Fibroblast of skin of scalp (primary cell): ENCODE measurements at regions not wholly inside any gene's neighbourhood (a gene's known extent, or its start where the extent isn't known, plus 50 kb on each side); places are given as distances from the start of the nearest gene placed in this dataset.

Experiments
- DNase-seq: peaks from one replicate; pipeline ENCODE4 v3.0.0-alpha.2; 2013

GRCh38 chr6:142500250-142500786 lies 198.5 kb downstream of the ADGRG6 start:
- peak; percentile 54 for DNase-seq

DNA sequence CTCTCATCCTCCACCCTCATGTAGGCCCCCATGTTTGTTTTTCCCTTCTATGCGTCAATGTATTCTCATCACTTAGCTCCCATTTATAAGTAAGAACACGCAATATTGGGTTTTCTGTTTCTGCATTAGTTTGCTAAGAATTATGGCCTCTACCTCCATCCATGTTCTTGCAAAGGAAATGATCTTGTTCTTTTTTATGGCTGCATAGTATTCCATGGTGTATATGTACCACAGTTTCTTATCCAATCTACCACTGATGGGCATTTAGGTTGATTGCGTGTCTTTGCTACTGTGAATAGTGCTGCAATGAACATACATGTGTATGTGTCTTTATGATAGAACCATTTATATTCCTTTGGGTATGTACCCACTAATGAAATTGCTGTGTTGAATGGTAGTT lies 200.0 kb downstream of the ADGRG6 start:
- DNase-seq: no peak

- no peak for DNase-seq
Observed at GRCh38 chr6:142507065-142507464, 205.3 kb downstream of the ADGRG6 start.

- DNase-seq: no peak
Observed at GRCh38 chr6:142510211-142510610, 208.4 kb downstream of the ADGRG6 start.

GRCh38 chr6:142518126-142518525 lies 216.3 kb downstream of the ADGRG6 start:
- no peak for DNase-seq

GRCh38 chr6:142518761-142519160 lies 217.0 kb downstream of the ADGRG6 start:
- DNase-seq: no peak

DNA sequence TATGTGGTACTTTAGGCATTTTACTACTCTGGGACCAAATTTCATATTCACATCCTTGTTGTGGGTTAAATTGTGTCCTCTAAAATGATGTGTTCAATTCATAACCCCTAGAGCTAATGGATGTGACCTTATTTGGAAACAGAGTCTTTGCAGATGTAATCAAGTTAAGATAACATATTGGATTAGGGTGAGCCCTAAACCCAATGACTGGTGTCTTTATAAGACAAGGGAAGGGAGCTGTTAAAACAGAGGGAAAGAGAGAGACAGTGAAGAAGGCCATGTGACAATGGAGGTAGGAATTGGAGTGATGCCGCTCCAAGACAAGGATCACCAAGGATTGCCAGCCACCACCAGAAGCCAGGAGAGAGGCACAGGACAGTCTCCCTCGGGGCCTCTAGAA lies 220.0 kb downstream of the ADGRG6 start:
- DNase-seq: no peak

GRCh38 chr6:142523515-142524375 lies 221.9 kb downstream of the ADGRG6 start:
- no peak for DNase-seq

DNA sequence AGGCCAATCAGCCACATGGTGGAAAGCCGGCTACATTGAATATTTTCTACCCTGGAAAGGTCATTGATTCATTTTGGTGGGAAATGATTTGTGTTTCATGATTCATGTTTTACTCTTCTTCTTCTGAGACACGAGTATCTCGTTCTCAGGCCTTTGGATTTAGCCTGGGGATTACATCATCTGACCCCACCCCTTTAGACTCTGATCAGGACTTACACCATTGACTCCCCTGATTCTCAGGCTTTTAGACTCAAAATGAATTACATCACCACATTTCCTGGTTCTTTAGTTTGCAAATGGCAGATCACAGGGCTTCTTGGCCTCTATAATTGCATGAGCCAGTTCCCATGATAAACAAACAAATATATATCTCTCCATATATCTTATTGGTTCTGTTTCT lies 228.8 kb downstream of the ADGRG6 start:
- DNase-seq: no peak

DNA sequence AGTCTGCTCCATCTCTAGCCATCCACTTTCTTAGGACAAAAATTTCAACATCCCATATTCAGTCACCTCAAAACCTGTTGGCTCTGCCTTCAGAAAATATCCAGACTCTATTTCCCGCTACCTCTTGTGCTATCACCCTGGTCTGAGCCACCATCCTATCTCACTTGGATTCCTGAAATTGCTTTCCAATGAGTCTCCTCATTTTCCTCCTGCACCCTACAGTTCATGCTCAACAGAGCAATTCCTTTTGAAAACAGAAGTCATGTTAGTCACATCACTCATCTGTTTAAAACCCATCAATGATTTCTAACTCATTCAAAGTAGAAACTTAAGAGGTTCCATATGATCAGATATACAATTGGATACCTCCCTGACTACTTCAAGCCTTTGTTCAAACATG lies 229.9 kb downstream of the ADGRG6 start:
- DNase-seq: peak; percentile 2

GRCh38 chr6:142534076-142534475 lies 232.3 kb downstream of the ADGRG6 start:
- no peak for DNase-seq

GRCh38 chr6:142534484-142534883 lies 232.7 kb downstream of the ADGRG6 start:
- DNase-seq: no peak

DNA sequence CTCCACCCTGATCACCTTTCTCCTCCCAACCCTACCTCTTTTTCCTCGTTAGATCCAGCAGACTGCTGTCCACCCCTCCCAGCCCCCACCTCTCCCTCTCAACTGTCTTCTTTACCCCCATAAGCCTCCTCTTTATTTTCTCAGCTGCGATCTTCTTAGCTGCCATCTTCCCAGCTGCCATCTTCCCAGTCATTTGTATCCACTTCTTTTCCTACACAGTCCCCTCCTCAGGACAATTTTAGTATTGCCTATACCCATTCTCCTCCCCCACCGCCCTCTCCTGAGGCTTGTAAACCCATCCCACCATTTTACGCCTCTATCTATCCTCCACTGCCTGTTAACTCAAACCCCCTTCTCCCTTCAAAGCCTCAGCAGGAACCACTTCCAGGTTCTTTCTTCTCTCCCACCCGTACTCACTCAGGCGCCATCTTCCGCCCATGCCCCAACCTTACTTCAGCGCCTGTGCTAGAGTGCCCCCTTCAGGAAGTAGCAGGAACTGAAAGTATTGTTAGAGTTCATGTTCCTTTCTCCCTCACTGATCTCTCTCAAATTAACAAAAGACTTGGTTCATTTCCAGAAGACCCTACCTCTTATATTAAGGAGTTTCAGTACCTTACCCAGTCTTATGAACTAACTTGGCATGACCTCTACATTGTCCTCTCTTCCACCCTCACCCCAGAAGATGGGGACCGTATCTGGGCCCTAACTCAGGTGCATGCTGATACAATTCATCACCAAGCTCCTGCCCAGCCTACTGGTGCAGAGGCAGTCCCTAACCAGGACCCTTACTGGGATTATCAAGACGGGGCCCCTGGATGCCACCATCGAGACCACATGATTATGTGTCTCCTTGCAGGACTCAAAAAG lies 236.0 kb downstream of the ADGRG6 start:
- peak; percentile 12 for DNase-seq

DNA sequence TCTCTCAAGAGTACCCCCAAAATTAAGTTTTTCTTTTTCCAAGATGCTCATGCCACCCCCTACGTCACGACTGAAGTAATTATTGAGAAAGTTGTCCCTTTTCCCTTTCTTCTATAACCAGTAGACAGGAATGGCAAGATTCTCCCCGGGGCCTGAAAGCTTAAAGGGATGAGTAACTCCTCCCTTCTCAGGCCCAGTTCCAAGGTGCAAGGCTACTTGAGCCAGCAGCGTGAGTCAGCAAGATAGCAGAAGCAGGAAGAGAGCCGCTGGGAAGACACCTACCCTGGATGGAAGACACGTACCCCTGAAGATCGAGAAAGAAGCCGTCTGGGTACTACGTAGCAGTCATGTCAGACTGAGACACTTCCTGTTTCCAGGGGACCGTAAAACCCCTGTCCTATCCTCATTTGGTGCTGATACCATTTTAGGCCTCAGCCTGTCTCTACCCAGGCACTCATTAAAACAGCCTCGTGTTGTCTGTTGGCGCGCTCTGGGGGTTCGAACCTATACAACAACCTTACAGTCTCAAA lies 241.0 kb downstream of the ADGRG6 start:
- DNase-seq: peak; percentile 42

DNA sequence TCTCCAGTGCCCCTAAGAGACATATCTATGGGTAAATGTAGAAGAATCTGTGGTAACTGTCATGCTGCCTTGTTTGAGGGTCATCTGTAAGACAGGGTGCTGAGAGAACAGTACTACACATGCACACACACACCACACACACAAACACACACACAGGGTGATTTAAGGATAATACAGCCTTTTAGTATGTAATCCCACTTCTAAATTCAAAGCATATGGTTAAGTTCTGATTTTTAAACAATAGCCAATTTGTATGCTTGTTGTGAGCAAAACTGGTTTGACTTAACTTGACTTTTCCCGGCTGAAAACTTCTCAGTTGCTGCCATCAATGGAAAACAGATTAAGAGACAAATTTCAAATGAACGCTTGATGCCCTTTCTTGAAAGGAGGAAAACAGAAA lies 241.8 kb downstream of the ADGRG6 start:
- DNase-seq: no peak

DNA sequence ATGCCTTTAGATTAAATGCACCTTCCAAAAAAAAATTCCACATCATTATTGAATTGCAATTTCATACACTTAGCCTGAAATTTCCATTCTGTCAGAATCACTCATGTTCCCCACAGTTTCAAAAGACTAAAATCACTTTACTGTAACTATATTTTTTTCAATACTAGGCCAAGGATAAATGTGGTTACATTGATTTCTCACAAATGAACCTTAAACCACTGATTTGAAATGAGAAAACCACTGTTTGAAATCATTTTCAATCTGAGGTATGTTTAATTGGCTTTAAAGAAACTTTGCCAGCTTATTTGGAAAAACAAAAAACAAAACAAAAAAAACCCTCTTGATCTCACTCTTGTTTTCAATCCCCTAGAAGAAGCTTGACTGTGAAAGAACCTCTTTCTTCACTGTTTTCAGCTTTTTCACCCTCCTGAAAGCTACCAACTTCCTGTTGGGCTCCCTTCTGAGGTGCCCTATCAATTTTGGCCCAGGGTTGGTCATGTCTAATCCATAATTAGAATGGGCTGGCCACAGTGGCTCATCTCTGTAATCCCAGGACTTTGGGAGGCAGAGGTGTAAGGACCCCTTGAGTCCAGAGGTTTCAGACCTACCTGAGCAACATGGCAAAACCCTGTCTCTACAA lies 242.5 kb downstream of the ADGRG6 start:
- no peak for DNase-seq

DNA sequence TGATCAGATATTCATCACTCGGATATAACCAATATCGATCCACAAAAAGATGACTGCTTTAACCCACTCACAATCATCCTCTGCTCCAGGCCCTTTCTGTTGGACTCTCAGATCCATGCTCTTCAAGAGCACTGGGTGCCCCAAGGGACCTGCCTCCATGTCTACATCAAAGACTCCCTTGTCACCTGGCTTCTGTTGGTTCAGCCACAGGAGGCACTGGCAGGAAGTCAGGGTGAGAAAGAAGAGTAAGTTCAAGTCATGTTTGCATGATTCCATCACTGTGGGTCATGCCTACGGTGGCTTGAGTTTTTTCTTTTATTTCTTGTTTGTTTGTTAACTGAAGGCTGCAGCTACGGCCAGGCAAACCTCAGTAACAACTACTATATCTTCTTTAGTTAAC lies 243.3 kb downstream of the ADGRG6 start:
- DNase-seq: no peak

GRCh38 chr6:142548566-142548965 lies 246.8 kb downstream of the ADGRG6 start:
- DNase-seq: no peak

DNA sequence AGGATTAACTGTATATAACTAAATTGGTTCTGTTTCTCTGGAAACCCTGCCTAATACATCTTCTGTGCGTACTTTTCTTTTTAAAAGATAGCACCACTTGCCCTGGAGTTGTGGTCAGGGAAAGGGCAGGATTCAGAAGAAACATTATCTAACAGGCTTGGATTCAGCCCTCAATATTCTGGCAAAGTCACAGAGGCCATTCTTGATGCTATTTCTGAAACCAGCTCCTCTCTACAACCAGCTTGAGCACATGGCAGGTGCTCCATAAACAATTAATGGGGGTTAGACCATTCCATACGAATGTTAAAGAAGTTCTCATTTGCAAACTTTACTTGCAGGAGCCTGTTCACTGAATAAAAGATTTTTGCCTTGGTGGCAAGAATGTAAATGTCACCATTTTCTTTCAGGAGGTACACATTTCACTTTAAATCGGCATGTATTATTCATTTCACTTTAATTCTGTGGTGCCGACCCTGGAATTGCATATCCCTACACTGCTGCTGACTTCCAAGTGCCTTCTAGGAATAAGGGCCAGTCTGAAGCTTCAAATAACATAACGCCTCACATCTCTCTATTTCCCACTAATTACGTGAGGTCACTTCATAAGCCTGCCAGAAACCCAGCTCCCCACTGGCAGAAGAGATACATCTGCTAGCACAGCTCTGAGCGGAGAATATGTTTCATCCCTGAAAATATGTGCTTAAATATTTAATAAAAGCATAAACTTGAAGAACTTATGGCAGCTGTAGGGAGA lies 248.7 kb downstream of the ADGRG6 start:
- no peak for DNase-seq

- peak; percentile 20 for DNase-seq
Observed at GRCh38 chr6:142551274-142551811, 249.5 kb downstream of the ADGRG6 start.

DNA sequence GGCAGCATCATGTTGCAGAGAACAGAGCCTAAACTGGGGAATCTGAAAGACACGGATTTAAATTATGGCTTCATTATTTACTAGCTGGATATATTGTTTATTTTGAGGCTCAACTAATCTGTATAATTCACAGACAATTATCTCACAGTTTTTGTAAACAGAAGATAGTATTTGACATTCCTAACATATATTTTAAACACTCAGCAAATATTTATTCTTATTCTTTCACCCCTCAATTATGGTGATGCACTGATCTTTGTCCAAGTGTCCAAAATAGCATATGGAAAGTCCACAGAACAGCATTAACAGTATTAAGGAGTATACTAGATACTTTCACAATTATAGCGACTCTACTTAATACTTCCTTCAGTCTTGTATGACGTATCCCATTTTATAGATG lies 257.0 kb downstream of the ADGRG6 start:
- no peak for DNase-seq
